Endothelial cell (in vitro differentiated cells): ENCODE measurements at regions not wholly inside any gene's neighbourhood (a gene's known extent, or its start where the extent isn't known, plus 50 kb on each side); places are given as distances from the start of the nearest gene placed in this dataset.

ENCODE experiments used
- DNase-seq: peaks from one replicate; pipeline ENCODE4 v3.0.0; 2021; ENCODE audit warnings: low spot score
- H3K27ac Mint-ChIP-seq: one replicate; pipeline ENCODE4 v1.8.0; 2021; ENCODE audit warnings: mixed read lengths, inconsistent platforms; ENCODE audit not compliant: unreplicated experiment
- H3K27me3 Mint-ChIP-seq: one replicate; pipeline ENCODE4 v1.8.0; 2021; ENCODE audit warnings: mild to moderate bottlenecking, moderate library complexity, mixed read lengths, inconsistent platforms; ENCODE audit not compliant: unreplicated experiment
- H3K36me3 Mint-ChIP-seq: one replicate; pipeline ENCODE4 v1.8.0; 2021; ENCODE audit warnings: mild to moderate bottlenecking, low read depth, mixed read lengths, inconsistent platforms; ENCODE audit not compliant: unreplicated experiment
- H3K4me1 Mint-ChIP-seq: one replicate; pipeline ENCODE4 v1.8.0; 2021; ENCODE audit warnings: mild to moderate bottlenecking, mixed read lengths, inconsistent platforms; ENCODE audit not compliant: unreplicated experiment
- H3K4me3 Mint-ChIP-seq: one replicate; pipeline ENCODE4 v1.8.0; 2021; ENCODE audit warnings: mild to moderate bottlenecking, mixed read lengths, inconsistent platforms; ENCODE audit not compliant: unreplicated experiment
- H3K9me3 Mint-ChIP-seq: one replicate; pipeline ENCODE4 v1.8.0; 2021; ENCODE audit warnings: mixed read lengths, inconsistent platforms; ENCODE audit not compliant: unreplicated experiment
- TF ChIP-seq, protein P1 (sequence below): fragments of 200-600 bp; sonication (generic); IDR thresholded peaks from one replicate; pipeline ENCODE4 v1.5.0; 2021; ENCODE audit warnings: antibody characterized with exemption; ENCODE audit not compliant: unreplicated experiment

DNA sequence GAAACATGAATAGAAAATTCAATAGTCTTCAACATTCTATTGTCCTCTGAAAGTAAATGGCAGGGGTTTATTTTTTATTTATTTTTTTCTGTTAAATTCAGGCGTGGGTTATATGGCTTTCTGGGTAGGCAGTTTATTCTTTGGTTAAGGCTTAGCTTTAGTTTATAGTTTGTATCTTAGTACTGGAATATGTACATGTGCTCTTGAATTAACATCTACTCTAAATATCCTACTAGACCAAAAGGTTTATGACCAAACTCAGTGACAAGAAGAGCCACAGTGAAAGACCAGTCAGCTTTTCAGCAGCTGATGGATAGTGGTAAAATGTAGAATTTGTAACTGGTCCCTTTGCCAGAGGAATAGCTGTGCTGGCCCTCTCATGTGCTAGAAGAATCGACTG lies 62.0 kb upstream of the DAB2 start:
- DNase-seq, result no peak
- H3K27ac Mint-ChIP-seq, result no peak overlapping the region
- no peaks in the 10 kb centered on the region for H3K27me3 Mint-ChIP-seq
- H3K9me3 Mint-ChIP-seq, result no peaks in the 10 kb centered on the region
- no peaks in the 10 kb centered on the region for H3K36me3 Mint-ChIP-seq
- H3K4me1 Mint-ChIP-seq, result no peaks in the 10 kb centered on the region
- H3K4me3 Mint-ChIP-seq, result no peak overlapping the region
- TF ChIP-seq, protein P1, sequence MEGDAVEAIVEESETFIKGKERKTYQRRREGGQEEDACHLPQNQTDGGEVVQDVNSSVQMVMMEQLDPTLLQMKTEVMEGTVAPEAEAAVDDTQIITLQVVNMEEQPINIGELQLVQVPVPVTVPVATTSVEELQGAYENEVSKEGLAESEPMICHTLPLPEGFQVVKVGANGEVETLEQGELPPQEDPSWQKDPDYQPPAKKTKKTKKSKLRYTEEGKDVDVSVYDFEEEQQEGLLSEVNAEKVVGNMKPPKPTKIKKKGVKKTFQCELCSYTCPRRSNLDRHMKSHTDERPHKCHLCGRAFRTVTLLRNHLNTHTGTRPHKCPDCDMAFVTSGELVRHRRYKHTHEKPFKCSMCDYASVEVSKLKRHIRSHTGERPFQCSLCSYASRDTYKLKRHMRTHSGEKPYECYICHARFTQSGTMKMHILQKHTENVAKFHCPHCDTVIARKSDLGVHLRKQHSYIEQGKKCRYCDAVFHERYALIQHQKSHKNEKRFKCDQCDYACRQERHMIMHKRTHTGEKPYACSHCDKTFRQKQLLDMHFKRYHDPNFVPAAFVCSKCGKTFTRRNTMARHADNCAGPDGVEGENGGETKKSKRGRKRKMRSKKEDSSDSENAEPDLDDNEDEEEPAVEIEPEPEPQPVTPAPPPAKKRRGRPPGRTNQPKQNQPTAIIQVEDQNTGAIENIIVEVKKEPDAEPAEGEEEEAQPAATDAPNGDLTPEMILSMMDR, result no peak

DNA sequence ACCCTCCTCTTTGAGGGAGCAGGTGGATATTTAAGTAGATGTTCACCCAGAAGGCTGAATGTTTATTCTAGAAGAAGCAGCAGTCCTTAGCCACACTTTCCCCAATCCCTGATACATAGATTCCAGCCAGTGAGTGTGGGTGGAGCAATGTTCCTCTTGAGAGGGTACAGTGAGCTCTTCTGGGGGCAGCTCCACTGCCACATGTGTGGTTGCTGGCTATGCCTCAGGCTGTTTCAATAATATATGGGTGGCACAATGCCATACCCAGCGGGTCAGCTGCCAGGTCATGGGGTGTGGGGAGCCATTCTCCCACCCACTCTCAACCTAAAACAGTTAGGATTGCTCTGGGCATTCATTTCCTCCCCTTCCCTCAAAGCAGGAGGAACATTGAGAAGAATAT lies 61.6 kb upstream of the DAB2 start:
- H3K27ac Mint-ChIP-seq, result no peak overlapping the region
- no peaks in the 10 kb centered on the region for H3K36me3 Mint-ChIP-seq
- H3K9me3 Mint-ChIP-seq, result no peaks in the 10 kb centered on the region
- no peak for DNase-seq
- H3K27me3 Mint-ChIP-seq, result no peaks in the 10 kb centered on the region
- H3K4me3 Mint-ChIP-seq, result no peak overlapping the region
- TF ChIP-seq, protein P1, result no peak
- H3K4me1 Mint-ChIP-seq, result no peaks in the 10 kb centered on the region

DNA sequence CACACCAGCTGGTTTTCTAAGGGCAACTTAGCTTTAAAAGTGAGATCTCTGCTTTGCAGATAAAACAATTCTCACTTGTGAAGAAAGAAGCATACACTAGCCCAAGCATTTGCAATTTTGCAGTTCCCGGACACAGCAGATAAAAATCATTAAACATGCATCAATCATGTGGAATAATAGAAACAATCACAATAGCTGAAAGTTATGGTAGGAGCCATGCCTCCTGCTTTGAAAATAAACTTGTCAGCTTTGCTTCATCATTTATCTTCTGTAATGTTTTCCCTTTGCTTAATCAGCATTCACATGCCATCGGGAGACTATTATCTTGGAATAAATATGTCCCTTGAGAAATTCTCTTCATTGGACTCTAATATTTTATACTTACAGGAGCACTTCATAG lies 60.3 kb upstream of the DAB2 start:
- no peak overlapping the region for H3K27ac Mint-ChIP-seq
- H3K9me3 Mint-ChIP-seq, result no peaks in the 10 kb centered on the region
- no peak overlapping the region for H3K4me3 Mint-ChIP-seq
- TF ChIP-seq, protein P1, result no peak
- H3K36me3 Mint-ChIP-seq, result no peaks in the 10 kb centered on the region
- no peaks in the 10 kb centered on the region for H3K4me1 Mint-ChIP-seq
- H3K27me3 Mint-ChIP-seq, result no peaks in the 10 kb centered on the region
- DNase-seq, result no peak

DNA sequence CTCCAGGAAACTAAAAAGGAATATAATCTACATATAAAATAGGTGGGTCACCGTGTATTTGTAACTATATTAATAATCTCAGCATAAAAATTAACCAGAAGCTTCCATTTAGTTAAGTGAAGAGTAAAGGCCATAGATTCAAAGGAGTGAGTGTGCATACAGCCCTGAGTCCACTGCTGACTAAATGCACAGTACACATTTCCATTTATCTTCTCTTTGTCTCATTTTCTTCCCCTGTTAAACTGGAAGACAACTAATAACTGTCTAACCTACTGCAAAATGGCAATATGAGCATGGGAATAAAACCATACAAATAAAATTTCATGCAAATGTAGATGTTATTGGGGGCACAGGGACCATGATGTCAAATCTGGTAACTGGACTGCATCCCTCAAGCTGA lies 59.9 kb upstream of the DAB2 start:
- TF ChIP-seq, protein P1, result no peak
- Mint-ChIP-seq H3K4me1 (no peaks in the 10 kb centered on the region), H3K27ac (no peak overlapping the region), H3K27me3 (no peaks in the 10 kb centered on the region), H3K36me3 (no peaks in the 10 kb centered on the region), H3K9me3 (no peaks in the 10 kb centered on the region), H3K4me3 (no peak overlapping the region)
- DNase-seq, result no peak

DNA sequence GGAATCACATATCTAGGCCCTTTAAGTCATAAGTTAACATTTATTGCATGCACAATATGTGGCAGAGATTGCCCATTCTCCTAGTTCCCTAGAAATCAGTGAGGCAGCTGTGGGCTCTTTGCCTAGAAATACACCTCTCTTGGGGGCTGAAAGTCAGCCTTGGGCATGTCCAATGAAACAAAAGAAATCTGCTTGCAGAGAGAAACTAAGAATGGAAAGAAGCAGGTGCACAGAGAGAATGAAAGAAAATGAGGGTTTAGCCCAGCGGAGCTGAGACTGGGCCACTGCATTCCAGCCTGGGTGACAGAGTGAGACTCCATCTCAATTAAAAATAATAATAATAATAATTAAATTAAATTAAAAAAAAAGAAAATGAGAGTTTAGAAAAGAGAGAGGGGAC lies 57.3 kb upstream of the DAB2 start:
- Mint-ChIP-seq H3K9me3 (no peaks in the 10 kb centered on the region), H3K36me3 (no peaks in the 10 kb centered on the region), H3K27ac (no peak overlapping the region), H3K27me3 (no peaks in the 10 kb centered on the region), H3K4me1 (no peaks in the 10 kb centered on the region), H3K4me3 (no peak overlapping the region)
- TF ChIP-seq, protein P1, result no peak
- DNase-seq, result no peak
